GM03348 (cell line): ENCODE measurements at regions not wholly inside any gene's neighbourhood (a gene's known extent, or its start where the extent isn't known, plus 50 kb on each side); places are given as distances from the start of the nearest gene placed in this dataset.

Experiments
- DNase-seq: peaks from one replicate; pipeline ENCODE4 v3.0.0; 2012; ENCODE audit warnings: low spot score

GRCh38 chr16:64409783-64410210, 712.1 kb downstream of the CDH11 start:
- no peak for DNase-seq

GRCh38 chr16:64408699-64409098, 713.2 kb downstream of the CDH11 start:
- DNase-seq = no peak

GRCh38 chr16:64406770-64407181, 715.1 kb downstream of the CDH11 start:
- no peak for DNase-seq

GRCh38 chr16:64403352-64403751, 718.5 kb downstream of the CDH11 start:
- DNase-seq = no peak

GRCh38 chr16:64398793-64399192, 723.1 kb downstream of the CDH11 start:
- DNase-seq = no peak

- DNase-seq = no peak
Measured at GRCh38 chr16:64397945-64398508, 723.8 kb downstream of the CDH11 start.

- DNase-seq = no peak
Measured at GRCh38 chr16:64397042-64397441, 724.8 kb downstream of the CDH11 start.

GRCh38 chr16:64394061-64394460, 727.8 kb downstream of the CDH11 start:
- no peak for DNase-seq

- no peak for DNase-seq
Measured at GRCh38 chr16:64392456-64392855, 729.4 kb downstream of the CDH11 start.

- peak; percentile 27 for DNase-seq
Measured at GRCh38 chr16:64391063-64391600, 730.7 kb downstream of the CDH11 start.

GRCh38 chr16:64390102-64390501, 731.8 kb downstream of the CDH11 start:
- no peak for DNase-seq

GRCh38 chr16:64384636-64385035, 737.2 kb downstream of the CDH11 start:
- DNase-seq = no peak

GRCh38 chr16:64381979-64382378, 739.9 kb downstream of the CDH11 start:
- DNase-seq = no peak

GRCh38 chr16:64380751-64381150, 741.1 kb downstream of the CDH11 start:
- no peak for DNase-seq

GRCh38 chr16:64375391-64375980, 746.4 kb downstream of the CDH11 start:
- DNase-seq = peak; percentile 16

- DNase-seq = no peak
Measured at GRCh38 chr16:64370112-64370511, 751.8 kb downstream of the CDH11 start.

- DNase-seq = no peak
Measured at GRCh38 chr16:64365448-64365931, 756.4 kb downstream of the CDH11 start.

GRCh38 chr16:64364894-64365293, 757.0 kb downstream of the CDH11 start:
- no peak for DNase-seq

- no peak for DNase-seq
Measured at GRCh38 chr16:64364416-64364815, 757.4 kb downstream of the CDH11 start.

- no peak for DNase-seq
Measured at GRCh38 chr16:64364016-64364415, 757.8 kb downstream of the CDH11 start.

- no peak for DNase-seq
Measured at GRCh38 chr16:64363039-64363438, 758.8 kb downstream of the CDH11 start.

- peak; percentile 11 for DNase-seq
Measured at GRCh38 chr16:64362193-64362592, 759.7 kb downstream of the CDH11 start.

GRCh38 chr16:64361753-64362152, 760.1 kb downstream of the CDH11 start:
- DNase-seq = no peak

- DNase-seq = no peak
Measured at GRCh38 chr16:64358291-64358690, 763.6 kb downstream of the CDH11 start.
